BJ (cell line): ENCODE measurements at regions not wholly inside any gene's neighbourhood (a gene's known extent, or its start where the extent isn't known, plus 50 kb on each side); places are given as distances from the start of the nearest gene placed in this dataset.

Source experiments
- CTCF ChIA-PET: fragments of 350-600 bp; formaldehyde crosslinking; extraction: SDS; loops from one replicate; lab custom pipeline; 2021; ENCODE audit warnings: antibody characterized with exemption, inconsistent platforms; lab: Yijun Ruan, JAX
- POLR2A ChIA-PET: fragments of 300-600 bp; sonication (Branson Sonifier 250); formaldehyde crosslinking; extraction: SDS; loops from one replicate; lab custom pipeline; 2021; ENCODE audit warnings: antibody characterized with exemption; lab: Charles Lee
- DNase-seq: peaks from one replicate; pipeline ENCODE4 v3.0.0-alpha.2; 2011; ENCODE audit warnings: low read depth
- H3K27me3 ChIP-seq: 2 replicates; pipeline ENCODE4 v1.6.0; 2011; ENCODE audit warnings: low read length; ENCODE audit not compliant: control insufficient read depth, insufficient read depth
- H3K36me3 ChIP-seq: 2 replicates; pipeline ENCODE4 v1.5.1; 2011; ENCODE audit warnings: low read length; ENCODE audit not compliant: control insufficient read depth, insufficient read depth
- H3K4me3 ChIP-seq: 2 replicates; pipeline ENCODE4 v1.5.1; 2011; ENCODE audit warnings: low read depth, mild to moderate bottlenecking, control low read depth, low read length
- CTCF ChIP-seq: IDR thresholded peaks from 2 replicates; pipeline ENCODE4 v1.5.1; 2011; ENCODE audit warnings: low read depth, mild to moderate bottlenecking, control low read depth, inconsistent platforms, low read length, moderate library complexity; ENCODE audit not compliant: insufficient read depth

DNA sequence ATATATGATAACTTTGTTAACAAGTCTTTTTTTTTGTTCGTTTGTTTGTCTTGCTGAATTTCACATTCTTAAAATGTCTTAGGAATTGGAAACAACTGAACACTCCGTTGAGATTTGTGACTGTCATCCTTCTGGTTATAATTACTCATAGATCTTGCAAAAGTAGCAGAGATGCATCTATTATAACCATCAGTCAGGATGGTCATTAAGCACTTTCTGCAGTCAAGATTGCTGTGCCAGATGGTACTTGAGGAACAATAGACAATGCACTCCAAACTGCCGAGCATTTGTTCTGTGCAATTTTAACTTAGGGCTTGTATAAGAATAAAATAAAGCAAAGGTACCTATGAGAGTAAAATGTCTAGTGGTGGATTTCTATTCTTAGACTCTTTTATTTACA lies 710.1 kb upstream of the KCND2 start:
- Histone ChIP-seq H3K27me3 (no peaks in the 10 kb centered on the region), H3K36me3 (no peaks in the 10 kb centered on the region), H3K4me3 (no peak overlapping the region)
- ChIA-PET CTCF (no interaction called here), POLR2A (no interaction called here)
- TF ChIP-seq CTCF: no peak
- DNase-seq: no peak

DNA sequence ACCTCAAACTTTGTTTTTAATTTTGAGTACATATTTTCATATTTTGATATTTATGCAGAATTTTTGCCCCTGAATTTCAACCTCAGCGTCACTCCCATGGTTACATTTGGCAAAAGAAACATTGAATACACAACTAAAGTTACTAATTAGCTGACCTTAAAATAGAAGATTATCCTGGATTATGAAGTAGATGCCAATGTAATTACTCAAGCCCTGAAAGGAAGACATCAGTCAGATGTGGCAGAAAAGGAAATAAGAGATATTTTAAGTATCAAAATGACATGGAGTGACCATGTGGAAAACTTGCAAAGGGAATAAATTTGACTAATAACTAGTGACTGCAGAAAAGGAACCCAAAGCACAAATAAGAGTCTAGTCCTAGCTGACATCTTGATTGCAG lies 701.3 kb upstream of the KCND2 start:
- Histone ChIP-seq H3K27me3 (no peaks in the 10 kb centered on the region), H3K4me3 (no peak overlapping the region), H3K36me3 (no peaks in the 10 kb centered on the region)
- no peak for TF ChIP-seq CTCF
- DNase-seq: no peak
- ChIA-PET CTCF (no interaction called here), POLR2A (no interaction called here)

DNA sequence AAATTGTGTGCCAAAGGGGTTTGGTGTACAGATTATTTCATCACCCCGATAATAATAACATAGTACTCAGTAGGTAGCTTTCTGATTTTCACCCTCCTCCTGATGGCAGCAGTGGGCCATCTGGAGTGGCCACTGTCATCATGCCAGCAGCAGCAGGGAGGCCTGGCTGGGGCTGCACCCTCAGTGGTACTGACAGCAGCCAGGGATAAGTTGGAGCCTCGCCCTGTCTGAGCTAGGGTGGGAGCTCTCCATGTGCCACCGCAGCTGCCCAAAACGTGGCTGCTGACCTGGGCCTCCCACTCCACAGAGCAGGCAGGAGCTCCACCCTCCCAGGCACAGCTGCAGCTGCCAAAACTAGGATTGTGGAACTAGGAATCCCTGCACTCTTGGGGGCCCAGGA lies 700.8 kb upstream of the KCND2 start:
- H3K4me3 ChIP-seq: no peak overlapping the region
- POLR2A ChIA-PET: no interaction called here
- no peaks in the 10 kb centered on the region for H3K36me3 ChIP-seq
- H3K27me3 ChIP-seq: no peaks in the 10 kb centered on the region
- no peak for DNase-seq
- CTCF ChIA-PET: no interaction called here
- no peak for TF ChIP-seq CTCF

DNA sequence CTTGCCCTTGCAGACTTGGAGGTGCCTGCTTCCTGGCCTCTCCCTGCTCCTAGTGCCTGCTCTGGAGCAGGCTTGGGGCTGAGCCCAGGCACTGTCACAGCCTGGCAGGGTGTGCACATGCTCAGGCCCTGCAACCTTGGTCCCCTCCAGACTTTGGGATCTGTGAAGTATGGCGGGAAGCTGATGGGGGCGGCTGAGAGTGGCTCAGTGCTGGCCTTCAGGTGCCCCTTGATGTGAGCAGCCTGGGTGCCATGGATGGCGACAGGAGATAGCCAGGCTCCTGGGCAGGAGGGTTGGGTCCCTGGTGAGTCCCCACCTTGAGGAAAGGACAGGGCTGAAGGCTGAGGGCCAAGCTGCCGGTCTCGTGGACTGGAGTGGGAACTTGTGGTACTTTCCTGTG lies 700.4 kb upstream of the KCND2 start:
- no peak for DNase-seq
- POLR2A ChIA-PET: no interaction called here
- CTCF ChIA-PET: no interaction called here

DNA sequence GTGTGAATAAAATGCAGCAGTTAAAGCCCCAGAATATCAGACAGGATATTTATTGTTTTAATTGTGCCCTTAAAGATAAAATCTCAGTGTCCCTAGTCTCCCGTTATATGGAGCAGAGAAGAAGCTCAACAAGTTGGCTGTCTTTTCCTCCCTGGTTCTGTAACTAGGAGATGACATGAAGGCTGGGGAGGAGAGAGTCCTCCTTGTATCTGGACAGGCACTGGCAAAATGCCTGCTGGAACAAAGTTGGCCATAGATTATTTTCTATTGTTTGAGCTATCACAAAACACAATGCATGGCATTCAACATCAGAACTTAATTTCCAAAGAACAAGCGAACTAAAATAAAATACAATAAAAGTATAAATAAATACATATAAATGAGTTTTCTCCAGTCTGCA lies 694.9 kb upstream of the KCND2 start:
- CTCF ChIA-PET: no interaction called here
- Histone ChIP-seq H3K27me3 (no peaks in the 10 kb centered on the region), H3K36me3 (no peaks in the 10 kb centered on the region), H3K4me3 (no peak overlapping the region)
- no peak for TF ChIP-seq CTCF
- DNase-seq: no peak
- POLR2A ChIA-PET: no interaction called here

More for the DNA sequence above, 700.4 kb upstream of the KCND2 start:
- no peak for TF ChIP-seq CTCF
- H3K4me3 ChIP-seq: no peak overlapping the region
- no peaks in the 10 kb centered on the region for H3K36me3 ChIP-seq
- no peaks in the 10 kb centered on the region for H3K27me3 ChIP-seq
